SK-N-MC (cell line): ENCODE measurements at regions not wholly inside any gene's neighbourhood (a gene's known extent, or its start where the extent isn't known, plus 50 kb on each side); places are given as distances from the start of the nearest gene placed in this dataset.

Experiments used
- FOXP2 ChIP-seq: optimal IDR thresholded peaks from 2 replicates; pipeline ENCODE3; 2011; ENCODE audit warnings: mild to moderate bottlenecking, moderate library complexity; ENCODE audit not compliant: insufficient read depth; ENCODE audit errors: extremely low read length, control extremely low read depth
- POLR2AphosphoS5 ChIP-seq: IDR thresholded peaks from 2 replicates; pipeline ENCODE4 v1.6.1; 2012; ENCODE audit warnings: mild to moderate bottlenecking, low read depth, low read length, borderline replicate concordance

- TF ChIP-seq POLR2AphosphoS5, result no peak
- TF ChIP-seq FOXP2, result no peak
These were observed 91.5 kb upstream of the PPARGC1A start for GRCh38 chr4:23981328-23981727.
